ENCODE measurements at regions not wholly inside any gene's neighbourhood (a gene's known extent, or its start where the extent isn't known, plus 50 kb on each side); places are given as distances from the start of the nearest gene placed in this dataset.

GRCh38 chr20:19936466-19937200 is 80.5 kb upstream of the NAA20 start:
- no peaks in the 10 kb centered on the region for H3K4me1 ChIP-seq (ENCODE audit: insufficient read depth, low read length, poor library complexity, severe bottlenecking)
- H3K27ac ChIP-seq (ENCODE audit: low read depth, low read length, poor library complexity, severe bottlenecking) = no peak overlapping the region
- no peaks in the 10 kb centered on the region for H3K9me2 ChIP-seq (ENCODE audit: insufficient read depth, low read length)
- BruUV-seq (replicated peaks) = no TSS peak
- CTCF ChIA-PET (ENCODE audit: unreplicated experiment) = interaction anchor here (0.6 kb wide), 1 partner anchor 602 kb away, joined by 3 read pairs; no protein-coding TSS in a partner anchor
- intact Hi-C loops (cut with micrococcal nuclease; ENCODE audit: unreplicated experiment) = no loop called here
- H2AFZ ChIP-seq (ENCODE audit: low read length) = no peak overlapping the region
- H3K9me3 ChIP-seq (ENCODE audit: low read length) = no peaks in the 10 kb centered on the region
- DNase-seq (ENCODE audit: low spot score) = no peak
- no peaks in the 10 kb centered on the region for H3K79me2 ChIP-seq (ENCODE audit: insufficient read depth, low read depth, low read length)
- H3K4me3 ChIP-seq (ENCODE audit: low read depth, low read length, poor library complexity, severe bottlenecking) = no peak overlapping the region
- H3K4me2 ChIP-seq (ENCODE audit: low read length) = no peak overlapping the region
- TF ChIP-seq, protein P1, sequence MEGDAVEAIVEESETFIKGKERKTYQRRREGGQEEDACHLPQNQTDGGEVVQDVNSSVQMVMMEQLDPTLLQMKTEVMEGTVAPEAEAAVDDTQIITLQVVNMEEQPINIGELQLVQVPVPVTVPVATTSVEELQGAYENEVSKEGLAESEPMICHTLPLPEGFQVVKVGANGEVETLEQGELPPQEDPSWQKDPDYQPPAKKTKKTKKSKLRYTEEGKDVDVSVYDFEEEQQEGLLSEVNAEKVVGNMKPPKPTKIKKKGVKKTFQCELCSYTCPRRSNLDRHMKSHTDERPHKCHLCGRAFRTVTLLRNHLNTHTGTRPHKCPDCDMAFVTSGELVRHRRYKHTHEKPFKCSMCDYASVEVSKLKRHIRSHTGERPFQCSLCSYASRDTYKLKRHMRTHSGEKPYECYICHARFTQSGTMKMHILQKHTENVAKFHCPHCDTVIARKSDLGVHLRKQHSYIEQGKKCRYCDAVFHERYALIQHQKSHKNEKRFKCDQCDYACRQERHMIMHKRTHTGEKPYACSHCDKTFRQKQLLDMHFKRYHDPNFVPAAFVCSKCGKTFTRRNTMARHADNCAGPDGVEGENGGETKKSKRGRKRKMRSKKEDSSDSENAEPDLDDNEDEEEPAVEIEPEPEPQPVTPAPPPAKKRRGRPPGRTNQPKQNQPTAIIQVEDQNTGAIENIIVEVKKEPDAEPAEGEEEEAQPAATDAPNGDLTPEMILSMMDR (conservative IDR thresholded peaks at IDR 0.05; ENCODE audit: low read length) = no peak
- TF ChIP-seq EZH2phosphoT487 (IDR thresholded peaks at IDR 0.05; ENCODE audit: borderline replicate concordance, low read depth, low read length) = no peak
- no peaks in the 10 kb centered on the region for H4K20me1 ChIP-seq (ENCODE audit: insufficient read depth, low read length)
- POLR2A ChIA-PET = interaction anchor here (0.5 to 1.0 kb wide), 4 partner anchors 9 to 172 kb away, joined by 3 to 4 read pairs (median 3); no protein-coding TSS in a partner anchor
- no peaks in the 10 kb centered on the region for H3K36me3 ChIP-seq (ENCODE audit: insufficient read depth, low read length)

DNA sequence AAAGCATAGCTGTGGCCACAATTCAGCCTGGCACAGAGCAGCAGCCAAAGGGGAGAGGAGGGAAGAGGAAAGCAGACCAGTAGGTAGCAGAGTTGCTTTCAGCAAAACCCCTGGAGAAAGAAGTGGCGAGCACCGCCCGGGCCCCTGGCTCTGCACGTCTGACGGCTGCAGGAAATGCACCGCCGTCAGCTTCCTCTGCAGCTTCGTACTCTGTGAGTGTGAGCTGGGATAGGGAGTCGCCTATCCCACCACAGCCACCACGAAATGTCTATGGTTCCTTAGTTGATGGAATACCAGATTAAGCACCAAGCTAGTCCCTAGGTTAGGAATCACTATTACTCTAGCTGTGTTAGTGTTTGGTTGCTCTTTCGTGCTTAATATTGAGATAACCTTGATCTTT is 79.9 kb upstream of the NAA20 start:
- no TSS peak for BruUV-seq (replicated peaks)
- TF ChIP-seq, protein P1 (conservative IDR thresholded peaks at IDR 0.05; ENCODE audit: low read length) = no peak
- TF ChIP-seq EZH2phosphoT487 (IDR thresholded peaks at IDR 0.05; ENCODE audit: borderline replicate concordance, low read depth, low read length) = no peak
- Histone ChIP-seq H3K4me1 (ENCODE audit: insufficient read depth, low read length, poor library complexity, severe bottlenecking) (no peaks in the 10 kb centered on the region), H4K20me1 (ENCODE audit: insufficient read depth, low read length) (no peaks in the 10 kb centered on the region), H3K36me3 (ENCODE audit: insufficient read depth, low read length) (no peaks in the 10 kb centered on the region), H3K9me3 (ENCODE audit: low read length) (no peaks in the 10 kb centered on the region), H3K9me2 (ENCODE audit: insufficient read depth, low read length) (no peaks in the 10 kb centered on the region), H3K4me3 (ENCODE audit: low read depth, low read length, poor library complexity, severe bottlenecking) (no peak overlapping the region), H2AFZ (ENCODE audit: low read length) (0 out of 2 replicates have a peak overlapping the region, but pooled peaks have one; percentile 21), H3K79me2 (ENCODE audit: insufficient read depth, low read depth, low read length) (no peaks in the 10 kb centered on the region), H3K4me2 (ENCODE audit: low read length) (no peak overlapping the region), H3K27ac (ENCODE audit: low read depth, low read length, poor library complexity, severe bottlenecking) (no peak overlapping the region)
- ChIA-PET CTCF (ENCODE audit: unreplicated experiment) (no interaction called here), POLR2A (interaction anchor here (0.9 to 1.0 kb wide), 2 partner anchors 8 to 21 kb away, joined by 3 to 4 read pairs; no protein-coding TSS in a partner anchor)
- intact Hi-C loops (cut with micrococcal nuclease; ENCODE audit: unreplicated experiment) = no loop called here
- no peak for DNase-seq (ENCODE audit: low spot score)
